Esophagus squamous epithelium (tissue), 4 donors: ENCODE measurements at regions not wholly inside any gene's neighbourhood (a gene's known extent, or its start where the extent isn't known, plus 50 kb on each side); places are given as distances from the start of the nearest gene placed in this dataset.

Source experiments
- POLR2A ChIP-seq, 4 donors: fragments of 450-650 bp; IDR thresholded peaks; one replicate each; pipeline ENCODE4 v1.6.1; 2017; ENCODE audit warnings: antibody characterized with exemption in 4 of 4, mild to moderate bottlenecking in 4 of 4, moderate library complexity in 3 of 4
- TF ChIP-seq, protein P1 (sequence below), 6 experiments: fragments of 450-650 bp in 4 of 6; fragments of 200-600 bp in 2 of 6; sonication (generic) in 2 of 6; IDR thresholded peaks; one replicate each; pipeline ENCODE4 v1.5.1; 2016 to 2019; ENCODE audit warnings: antibody characterized with exemption in 6 of 6, mild to moderate bottlenecking in 4 of 6, moderate library complexity in 4 of 6

DNA sequence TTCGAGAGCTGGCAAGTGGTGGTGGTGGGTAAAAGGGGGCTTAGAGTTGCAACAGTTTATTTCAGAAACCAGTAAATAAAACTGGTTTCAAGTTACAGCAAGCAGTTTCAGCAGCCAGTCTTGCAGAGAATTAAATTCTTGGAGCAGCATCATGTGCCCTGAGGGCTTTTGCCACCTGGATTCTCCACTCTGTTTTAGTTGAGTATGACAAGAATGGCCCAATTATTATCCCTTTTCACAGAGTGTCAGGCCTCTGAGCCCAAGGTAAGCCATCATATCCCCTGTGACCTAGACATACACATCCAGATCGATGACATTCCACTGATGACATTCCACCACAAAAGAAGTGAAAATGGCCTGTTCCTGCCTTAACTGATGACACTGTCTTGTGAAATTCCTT, 72.8 kb upstream of the FANCL start:
- TF ChIP-seq, protein P1, sequence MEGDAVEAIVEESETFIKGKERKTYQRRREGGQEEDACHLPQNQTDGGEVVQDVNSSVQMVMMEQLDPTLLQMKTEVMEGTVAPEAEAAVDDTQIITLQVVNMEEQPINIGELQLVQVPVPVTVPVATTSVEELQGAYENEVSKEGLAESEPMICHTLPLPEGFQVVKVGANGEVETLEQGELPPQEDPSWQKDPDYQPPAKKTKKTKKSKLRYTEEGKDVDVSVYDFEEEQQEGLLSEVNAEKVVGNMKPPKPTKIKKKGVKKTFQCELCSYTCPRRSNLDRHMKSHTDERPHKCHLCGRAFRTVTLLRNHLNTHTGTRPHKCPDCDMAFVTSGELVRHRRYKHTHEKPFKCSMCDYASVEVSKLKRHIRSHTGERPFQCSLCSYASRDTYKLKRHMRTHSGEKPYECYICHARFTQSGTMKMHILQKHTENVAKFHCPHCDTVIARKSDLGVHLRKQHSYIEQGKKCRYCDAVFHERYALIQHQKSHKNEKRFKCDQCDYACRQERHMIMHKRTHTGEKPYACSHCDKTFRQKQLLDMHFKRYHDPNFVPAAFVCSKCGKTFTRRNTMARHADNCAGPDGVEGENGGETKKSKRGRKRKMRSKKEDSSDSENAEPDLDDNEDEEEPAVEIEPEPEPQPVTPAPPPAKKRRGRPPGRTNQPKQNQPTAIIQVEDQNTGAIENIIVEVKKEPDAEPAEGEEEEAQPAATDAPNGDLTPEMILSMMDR (IDR thresholded peaks at IDR 0.05) = no peak
- TF ChIP-seq POLR2A (IDR thresholded peaks at IDR 0.05) = no peak
